SK-N-SH (cell line): ENCODE measurements at regions not wholly inside any gene's neighbourhood (a gene's known extent, or its start where the extent isn't known, plus 50 kb on each side); places are given as distances from the start of the nearest gene placed in this dataset.

ENCODE experiments used
- CTCF ChIA-PET: fragments of 300-600, 350-600 bp; formaldehyde crosslinking; extraction: SDS; loops from one replicate; lab custom pipeline; 2021; lab: Yijun Ruan, JAX
- POLR2A ChIA-PET: fragments of 350-600 bp; sonication (Branson Sonifier 250); formaldehyde crosslinking; extraction: SDS; loops from one replicate; lab custom pipeline; 2020; ENCODE audit warnings: antibody characterized with exemption, inconsistent platforms; lab: Yijun Ruan, JAX
- DNase-seq: peaks from one replicate; pipeline ENCODE4 v3.0.0; 2012
- H2AFZ ChIP-seq: fragments of 200-600 bp; sonication (generic); 2 replicates; pipeline ENCODE4 v1.8.1; 2016; ENCODE audit warnings: antibody characterized with exemption, mild to moderate bottlenecking, low read depth
- H3F3A ChIP-seq: fragments of 200-600 bp; sonication (generic); replicated peaks from 2 replicates; pipeline ENCODE3; 2016; ENCODE audit warnings: antibody characterized with exemption, mild to moderate bottlenecking; ENCODE audit not compliant: insufficient read depth
- H3K27ac ChIP-seq, 2 experiments: fragments of 200-500 bp in 1 of 2; fragments of 200-600 bp in 1 of 2; sonication (Bioruptor generic) in 1 of 2; sonication (generic), shearing (Covaris generic) in 1 of 2; 2 replicates each; pipeline versions ENCODE4 v1.5.1 to v1.6.1; 2014 to 2016; ENCODE audit warnings: low read depth in 2 of 2, inconsistent platforms in 1 of 2, low read length in 1 of 2, mild to moderate bottlenecking in 1 of 2, mixed read lengths in 1 of 2
- H3K27me3 ChIP-seq: fragments of 200-600 bp; sonication (generic), shearing (Covaris generic); 2 replicates; pipeline ENCODE4 v1.6.1; 2016; ENCODE audit warnings: mixed run types; ENCODE audit not compliant: insufficient read depth
- H3K36me3 ChIP-seq, 2 experiments: fragments of 200-500 bp in 1 of 2; fragments of 200-600 bp in 1 of 2; sonication (Bioruptor generic) in 1 of 2; sonication (generic) in 1 of 2; replicated peaks in 1 of 2; 2 replicates each; pipeline versions ENCODE3 to v1.5.1; 2014 to 2016; ENCODE audit warnings: low read length in 1 of 2, mild to moderate bottlenecking in 1 of 2; ENCODE audit not compliant: insufficient read depth in 2 of 2, control insufficient read depth in 1 of 2
- H3K4me1 ChIP-seq, 2 experiments: fragments of 200-500 bp in 1 of 2; fragments of 200-600 bp in 1 of 2; sonication (Bioruptor generic) in 1 of 2; sonication (generic), shearing (Covaris generic) in 1 of 2; 2 replicates each; pipeline versions ENCODE4 v1.5.1 to v1.6.1; 2014 to 2016; ENCODE audit warnings: low read depth in 1 of 2, low read length in 1 of 2, mixed run types in 1 of 2; ENCODE audit not compliant: insufficient read depth in 2 of 2, control insufficient read depth in 1 of 2
- H3K4me2 ChIP-seq: fragments of 200-600 bp; sonication (generic), shearing (Covaris generic); 2 replicates; pipeline ENCODE4 v1.6.1; 2017; ENCODE audit warnings: mixed run types
- H3K4me3 ChIP-seq, 2 experiments: fragments of 200-500 bp in 1 of 2; fragments of 200-600 bp in 1 of 2; sonication (Bioruptor generic) in 1 of 2; sonication (generic), shearing (Covaris generic) in 1 of 2; 2 replicates each; pipeline versions ENCODE4 v1.5.1 to v1.8.1; 2014 to 2016; ENCODE audit warnings: low read depth in 2 of 2, inconsistent platforms in 1 of 2, low read length in 1 of 2, mild to moderate bottlenecking in 1 of 2, mixed read lengths in 1 of 2, moderate library complexity in 1 of 2
- H3K79me2 ChIP-seq: fragments of 200-600 bp; sonication (generic); 2 replicates; pipeline ENCODE4 v1.8.1; 2017; ENCODE audit warnings: mild to moderate bottlenecking; ENCODE audit not compliant: insufficient read depth
- H3K9ac ChIP-seq: fragments of 200-600 bp; sonication (generic); 2 replicates; pipeline ENCODE4 v1.6.1; 2017; ENCODE audit warnings: mixed run types
- H3K9me2 ChIP-seq: fragments of 200-600 bp; sonication (generic); 2 replicates; pipeline ENCODE4 v1.6.1; 2017; ENCODE audit warnings: mixed run types
- H3K9me3 ChIP-seq: fragments of 200-600 bp; sonication (generic); 2 replicates; pipeline ENCODE4 v1.6.1; 2017; ENCODE audit warnings: mixed run types, mild to moderate bottlenecking, moderate library complexity
- H4K20me1 ChIP-seq: fragments of 200-600 bp; sonication (generic); 2 replicates; pipeline ENCODE4 v1.6.1; 2017; ENCODE audit warnings: mild to moderate bottlenecking, mixed run types; ENCODE audit not compliant: insufficient read depth
- CHD2 ChIP-seq: fragments of 150-350 bp; IDR thresholded peaks from 2 replicates; pipeline ENCODE4 v1.6.1; 2018; ENCODE audit warnings: low read length; ENCODE audit not compliant: partially characterized antibody
- FOXJ3 ChIP-seq: sonication (generic); formaldehyde crosslinking; IDR thresholded peaks from 2 replicates; pipeline ENCODE4 v1.5.1; 2020; ENCODE audit warnings: mild to moderate bottlenecking, missing genetic modification reagents
- GABPA ChIP-seq: IDR thresholded peaks from 2 replicates; pipeline ENCODE4 v1.4.0; 2012; ENCODE audit warnings: low read depth, mild to moderate bottlenecking
- GATA2 ChIP-seq: sonication (generic); formaldehyde crosslinking; IDR thresholded peaks from 2 replicates; pipeline ENCODE4 v1.5.0; 2020; ENCODE audit warnings: mild to moderate bottlenecking, missing genetic modification reagents
- JUND ChIP-seq: IDR thresholded peaks from 2 replicates; pipeline ENCODE4 v1.4.0; 2012
- MXI1 ChIP-seq: IDR thresholded peaks from 2 replicates; pipeline ENCODE4 v1.6.1; 2012; ENCODE audit warnings: mild to moderate bottlenecking, low read depth, low read length, improper control_type of control experiment
- NRF1 ChIP-seq: IDR thresholded peaks from 2 replicates; pipeline ENCODE4 v1.6.1; 2012; ENCODE audit warnings: low read depth, mild to moderate bottlenecking, low read length
- TEAD4 ChIP-seq: IDR thresholded peaks from 2 replicates; pipeline ENCODE4 v1.4.0; 2012; ENCODE audit warnings: mild to moderate bottlenecking, borderline replicate concordance; ENCODE audit not compliant: insufficient read depth
- WGBS: methylation state at CpG from one replicate; pipeline ENCODE4 v1.1.6; 2017; ENCODE audit warnings: low lambda C conversion rate; 5-methylcytosine and 5-hydroxymethylcytosine counted together
- TF ChIP-seq, protein P1 (sequence below): fragments of 150-350 bp; IDR thresholded peaks from 2 replicates; pipeline ENCODE4 v1.6.1; 2017; ENCODE audit warnings: antibody characterized with exemption, low read length, low read depth, borderline replicate concordance
- TF ChIP-seq, protein P2 (sequence below): IDR thresholded peaks from 2 replicates; pipeline ENCODE4 v1.4.0; 2012; ENCODE audit warnings: low read depth, borderline replicate concordance
- TF ChIP-seq, protein P3 (sequence below): IDR thresholded peaks from 2 replicates; pipeline ENCODE4; 2012
- TF ChIP-seq, protein P4 (sequence below): fragments of 200-600 bp; sonication (generic); IDR thresholded peaks from 2 replicates; pipeline ENCODE4 v1.6.1; 2017; ENCODE audit warnings: antibody characterized with exemption, mild to moderate bottlenecking, moderate library complexity
- TF ChIP-seq, protein P5 (sequence below): IDR thresholded peaks from 2 replicates; pipeline ENCODE4 v1.6.1; 2012; ENCODE audit warnings: mild to moderate bottlenecking, low read depth, low read length, moderate library complexity

DNA sequence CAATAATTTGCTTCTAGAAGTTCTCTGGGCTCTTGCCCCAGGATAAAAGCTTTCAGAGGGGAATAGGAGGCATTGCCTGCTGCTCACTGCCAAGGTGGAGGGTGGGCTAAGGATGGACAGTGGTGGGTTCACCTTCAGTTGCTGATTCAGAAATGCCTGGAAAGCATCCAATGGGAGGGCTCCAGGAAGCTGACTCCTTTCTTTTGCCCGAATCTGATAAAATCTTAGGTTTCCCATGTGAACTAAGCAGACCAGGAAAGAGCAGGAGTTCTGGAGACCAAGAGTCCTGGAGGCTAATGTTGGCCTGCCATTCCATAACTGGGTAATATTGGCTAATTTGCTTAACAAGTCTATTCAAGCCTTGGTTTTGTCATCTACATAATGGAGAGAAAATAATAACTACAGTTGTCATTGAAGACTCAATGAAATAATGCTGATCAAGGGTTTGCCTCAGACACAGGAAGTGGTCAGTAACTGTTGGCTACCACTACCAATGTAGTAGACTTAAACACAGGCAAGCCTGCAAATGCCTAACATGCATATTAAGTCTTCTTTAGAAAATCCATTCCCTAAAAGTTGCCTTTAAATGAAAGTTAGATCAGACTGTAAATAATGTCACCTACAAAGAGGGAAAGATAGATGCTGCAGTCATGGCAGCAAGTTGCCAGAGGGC lies 528.4 kb upstream of the NBEA start:
- Histone ChIP-seq H3K4me3 (no peak overlapping the region), H3K27ac (peak overlapping the region in 1 of 2 experiments; percentile 78; a peak in 2 of 4 replicates), H3K79me2 (no peaks in the 10 kb centered on the region), H3K9me2 (no peaks in the 10 kb centered on the region), H3K9ac (no peak overlapping the region; the same call in 1 of the 2 replicates), H3K4me2 (peak overlapping the region; percentile 53), H3K4me1 (peaks cover 16 to 19% of the 10 kb centered on the region in 2 experiments), H3K27me3 (no peaks in the 10 kb centered on the region), H3K36me3 (no peaks in the 10 kb centered on the region), H3K9me3 (no peaks in the 10 kb centered on the region), H4K20me1 (no peaks in the 10 kb centered on the region), H2AFZ (peak overlapping the region; percentile 53), H3F3A (peaks cover 17% of the 10 kb centered on the region)
- CTCF ChIA-PET, result no interaction called here
- POLR2A ChIA-PET, result no interaction called here
- 0% methylated on average over 1 of the region's 1 CpG for WGBS
- TF ChIP-seq, protein P1, sequence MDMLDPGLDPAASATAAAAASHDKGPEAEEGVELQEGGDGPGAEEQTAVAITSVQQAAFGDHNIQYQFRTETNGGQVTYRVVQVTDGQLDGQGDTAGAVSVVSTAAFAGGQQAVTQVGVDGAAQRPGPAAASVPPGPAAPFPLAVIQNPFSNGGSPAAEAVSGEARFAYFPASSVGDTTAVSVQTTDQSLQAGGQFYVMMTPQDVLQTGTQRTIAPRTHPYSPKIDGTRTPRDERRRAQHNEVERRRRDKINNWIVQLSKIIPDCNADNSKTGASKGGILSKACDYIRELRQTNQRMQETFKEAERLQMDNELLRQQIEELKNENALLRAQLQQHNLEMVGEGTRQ, result no peak
- TF ChIP-seq NRF1 (no peak), GATA2 (CRISPR knock-in tag) (no peak), FOXJ3 (CRISPR knock-in tag) (no peak), GABPA (no peak), JUND (no peak)
- TF ChIP-seq, protein P2, sequence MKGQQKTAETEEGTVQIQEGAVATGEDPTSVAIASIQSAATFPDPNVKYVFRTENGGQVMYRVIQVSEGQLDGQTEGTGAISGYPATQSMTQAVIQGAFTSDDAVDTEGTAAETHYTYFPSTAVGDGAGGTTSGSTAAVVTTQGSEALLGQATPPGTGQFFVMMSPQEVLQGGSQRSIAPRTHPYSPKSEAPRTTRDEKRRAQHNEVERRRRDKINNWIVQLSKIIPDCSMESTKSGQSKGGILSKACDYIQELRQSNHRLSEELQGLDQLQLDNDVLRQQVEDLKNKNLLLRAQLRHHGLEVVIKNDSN, result no peak
- TF ChIP-seq, protein P3, sequence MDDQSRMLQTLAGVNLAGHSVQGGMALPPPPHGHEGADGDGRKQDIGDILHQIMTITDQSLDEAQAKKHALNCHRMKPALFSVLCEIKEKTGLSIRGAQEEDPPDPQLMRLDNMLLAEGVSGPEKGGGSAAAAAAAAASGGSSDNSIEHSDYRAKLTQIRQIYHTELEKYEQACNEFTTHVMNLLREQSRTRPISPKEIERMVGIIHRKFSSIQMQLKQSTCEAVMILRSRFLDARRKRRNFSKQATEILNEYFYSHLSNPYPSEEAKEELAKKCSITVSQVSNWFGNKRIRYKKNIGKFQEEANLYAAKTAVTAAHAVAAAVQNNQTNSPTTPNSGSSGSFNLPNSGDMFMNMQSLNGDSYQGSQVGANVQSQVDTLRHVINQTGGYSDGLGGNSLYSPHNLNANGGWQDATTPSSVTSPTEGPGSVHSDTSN, result no peak
- TF ChIP-seq, protein P4, sequence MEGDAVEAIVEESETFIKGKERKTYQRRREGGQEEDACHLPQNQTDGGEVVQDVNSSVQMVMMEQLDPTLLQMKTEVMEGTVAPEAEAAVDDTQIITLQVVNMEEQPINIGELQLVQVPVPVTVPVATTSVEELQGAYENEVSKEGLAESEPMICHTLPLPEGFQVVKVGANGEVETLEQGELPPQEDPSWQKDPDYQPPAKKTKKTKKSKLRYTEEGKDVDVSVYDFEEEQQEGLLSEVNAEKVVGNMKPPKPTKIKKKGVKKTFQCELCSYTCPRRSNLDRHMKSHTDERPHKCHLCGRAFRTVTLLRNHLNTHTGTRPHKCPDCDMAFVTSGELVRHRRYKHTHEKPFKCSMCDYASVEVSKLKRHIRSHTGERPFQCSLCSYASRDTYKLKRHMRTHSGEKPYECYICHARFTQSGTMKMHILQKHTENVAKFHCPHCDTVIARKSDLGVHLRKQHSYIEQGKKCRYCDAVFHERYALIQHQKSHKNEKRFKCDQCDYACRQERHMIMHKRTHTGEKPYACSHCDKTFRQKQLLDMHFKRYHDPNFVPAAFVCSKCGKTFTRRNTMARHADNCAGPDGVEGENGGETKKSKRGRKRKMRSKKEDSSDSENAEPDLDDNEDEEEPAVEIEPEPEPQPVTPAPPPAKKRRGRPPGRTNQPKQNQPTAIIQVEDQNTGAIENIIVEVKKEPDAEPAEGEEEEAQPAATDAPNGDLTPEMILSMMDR, result no peak
- DNase-seq, result no peak

DNA sequence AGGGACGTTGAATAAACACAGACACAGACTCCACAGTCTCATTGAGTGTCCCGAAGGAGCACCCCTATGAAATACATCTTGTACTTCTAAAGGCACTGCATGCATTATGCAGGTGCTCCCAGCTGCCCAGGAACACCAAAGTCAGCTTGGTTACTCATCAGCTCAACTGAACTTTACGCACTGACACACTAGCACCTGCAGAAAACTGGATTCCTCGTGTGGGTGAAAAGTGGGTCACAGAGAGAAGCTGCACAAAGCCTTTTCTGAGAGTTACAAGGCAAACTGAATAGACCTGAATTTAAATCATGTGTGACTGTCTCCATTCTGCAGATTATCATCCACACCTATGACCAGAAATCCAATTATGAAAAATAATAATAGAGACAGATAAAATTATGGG lies 527.5 kb upstream of the NBEA start:
- H3K9me3 ChIP-seq, result no peaks in the 10 kb centered on the region
- no peaks in the 10 kb centered on the region for H3K79me2 ChIP-seq
- H3K27me3 ChIP-seq, result no peaks in the 10 kb centered on the region
- H3K4me2 ChIP-seq, result no peak overlapping the region
- DNase-seq, result no peak
- WGBS, result 96% methylated on average over 4 of the region's 4 CpGs
- H2AFZ ChIP-seq, result no peak overlapping the region
- H3F3A ChIP-seq, result peaks cover 17% of the 10 kb centered on the region
- CTCF ChIA-PET, result no interaction called here
- peaks cover 16 to 28% of the 10 kb centered on the region in 2 experiments for H3K4me1 ChIP-seq
- H4K20me1 ChIP-seq, result no peaks in the 10 kb centered on the region
- no peaks in the 10 kb centered on the region for H3K9me2 ChIP-seq
- 0 out of 4 replicates have a peak overlapping the region, but pooled peaks of 1 of the 2 experiments have one; percentile 78 for H3K27ac ChIP-seq
- TF ChIP-seq, protein P1, result no peak
- TF ChIP-seq, protein P5, sequence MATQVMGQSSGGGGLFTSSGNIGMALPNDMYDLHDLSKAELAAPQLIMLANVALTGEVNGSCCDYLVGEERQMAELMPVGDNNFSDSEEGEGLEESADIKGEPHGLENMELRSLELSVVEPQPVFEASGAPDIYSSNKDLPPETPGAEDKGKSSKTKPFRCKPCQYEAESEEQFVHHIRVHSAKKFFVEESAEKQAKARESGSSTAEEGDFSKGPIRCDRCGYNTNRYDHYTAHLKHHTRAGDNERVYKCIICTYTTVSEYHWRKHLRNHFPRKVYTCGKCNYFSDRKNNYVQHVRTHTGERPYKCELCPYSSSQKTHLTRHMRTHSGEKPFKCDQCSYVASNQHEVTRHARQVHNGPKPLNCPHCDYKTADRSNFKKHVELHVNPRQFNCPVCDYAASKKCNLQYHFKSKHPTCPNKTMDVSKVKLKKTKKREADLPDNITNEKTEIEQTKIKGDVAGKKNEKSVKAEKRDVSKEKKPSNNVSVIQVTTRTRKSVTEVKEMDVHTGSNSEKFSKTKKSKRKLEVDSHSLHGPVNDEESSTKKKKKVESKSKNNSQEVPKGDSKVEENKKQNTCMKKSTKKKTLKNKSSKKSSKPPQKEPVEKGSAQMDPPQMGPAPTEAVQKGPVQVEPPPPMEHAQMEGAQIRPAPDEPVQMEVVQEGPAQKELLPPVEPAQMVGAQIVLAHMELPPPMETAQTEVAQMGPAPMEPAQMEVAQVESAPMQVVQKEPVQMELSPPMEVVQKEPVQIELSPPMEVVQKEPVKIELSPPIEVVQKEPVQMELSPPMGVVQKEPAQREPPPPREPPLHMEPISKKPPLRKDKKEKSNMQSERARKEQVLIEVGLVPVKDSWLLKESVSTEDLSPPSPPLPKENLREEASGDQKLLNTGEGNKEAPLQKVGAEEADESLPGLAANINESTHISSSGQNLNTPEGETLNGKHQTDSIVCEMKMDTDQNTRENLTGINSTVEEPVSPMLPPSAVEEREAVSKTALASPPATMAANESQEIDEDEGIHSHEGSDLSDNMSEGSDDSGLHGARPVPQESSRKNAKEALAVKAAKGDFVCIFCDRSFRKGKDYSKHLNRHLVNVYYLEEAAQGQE, result no peak
- TF ChIP-seq TEAD4 (no peak), MXI1 (no peak), CHD2 (no peak)
- TF ChIP-seq, protein P2, result no peak
- TF ChIP-seq, all 33 proteins: peak for 0
- H3K4me3 ChIP-seq, result no peak overlapping the region
- no peak overlapping the region for H3K9ac ChIP-seq
- no peaks in the 10 kb centered on the region for H3K36me3 ChIP-seq
- POLR2A ChIA-PET, result no interaction called here
